ENCODE measurements at regions not wholly inside any gene's neighbourhood (a gene's known extent, or its start where the extent isn't known, plus 50 kb on each side); places are given as distances from the start of the nearest gene placed in this dataset.

DNA sequence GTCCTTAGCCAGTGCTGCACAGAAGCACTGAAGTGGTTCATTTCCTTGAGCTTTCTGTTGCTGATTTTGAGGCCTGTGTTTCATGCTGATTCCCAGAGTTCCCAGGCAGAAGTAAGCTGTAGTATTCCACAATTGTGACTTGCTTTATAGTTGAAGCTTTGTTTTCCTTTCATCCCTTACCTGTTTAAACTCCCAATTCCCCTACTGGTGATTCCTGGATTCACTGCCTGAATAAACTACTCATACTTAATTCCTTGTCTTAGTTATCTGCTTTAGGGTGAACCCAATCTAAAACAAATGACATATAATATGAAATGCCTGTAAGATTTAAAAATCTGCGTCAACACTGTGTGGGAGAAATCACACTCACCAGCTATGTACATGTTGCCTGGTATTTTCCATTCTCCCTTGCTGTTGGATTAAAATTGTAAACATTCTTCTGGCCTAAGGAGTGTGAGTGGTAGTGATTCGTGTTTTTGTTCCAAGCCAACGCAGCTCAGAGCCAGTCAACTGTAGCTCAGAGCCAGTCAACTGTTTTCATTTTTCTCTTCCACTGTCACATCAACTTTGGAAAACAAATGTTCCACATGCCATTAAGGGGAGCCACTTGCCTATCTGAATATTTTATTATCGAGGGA is 879.4 kb downstream of the MRPL39 start:
- BruUV-seq (replicated peaks): no TSS peak
- Histone ChIP-seq H3K4me1 (ENCODE audit: control insufficient read depth, extremely low read depth, insufficient read depth, low read length) (no peaks in the 10 kb centered on the region), H3K79me2 (ENCODE audit: control insufficient read depth, insufficient read depth, low read length) (no peaks in the 10 kb centered on the region), H3K36me3 (ENCODE audit: control insufficient read depth in 2 of 2, extremely low read depth in 1 of 2, insufficient read depth in 2 of 2, low read length in 2 of 2) (no peaks in the 10 kb centered on the region), H4K20me1 (replicated peaks; ENCODE audit: control insufficient read depth, extremely low read depth, insufficient read depth, low read length) (no peaks in the 10 kb centered on the region), H3K27ac (ENCODE audit: insufficient read depth, low read depth, low read length) (no peak overlapping the region), H2AFZ (ENCODE audit: low read depth, low read length) (no peak overlapping the region), H3K9me1 (replicated peaks; ENCODE audit: control insufficient read depth, extremely low read depth, insufficient read depth, low read length) (no peaks in the 10 kb centered on the region), H3K9ac (replicated peaks; ENCODE audit: extremely low read depth, insufficient read depth, low read length) (no peak overlapping the region), H3K27me3 (ENCODE audit: control insufficient read depth in 2 of 2, insufficient read depth in 2 of 2, low read length in 2 of 2) (no peaks in the 10 kb centered on the region), H3K9me3 (replicated peaks; ENCODE audit: control insufficient read depth, insufficient read depth, low read length) (no peaks in the 10 kb centered on the region), H3K4me2 (ENCODE audit: insufficient read depth, low read length) (no peak overlapping the region), H3K4me3 (replicated peaks in 1 of 3; ENCODE audit: insufficient read depth in 1 of 3, low read depth in 1 of 3, low read length in 3 of 3) (no peak overlapping the region)
- intact Hi-C loops (cut with micrococcal nuclease) (no loop called here), dilution Hi-C loops (cut with MboI; ENCODE audit: extremely low pct_ligation_motif_present, low sequenced_read_pairs) (no loop called here)
- TF ChIP-seq, protein P1, sequence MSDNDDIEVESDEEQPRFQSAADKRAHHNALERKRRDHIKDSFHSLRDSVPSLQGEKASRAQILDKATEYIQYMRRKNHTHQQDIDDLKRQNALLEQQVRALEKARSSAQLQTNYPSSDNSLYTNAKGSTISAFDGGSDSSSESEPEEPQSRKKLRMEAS (IDR thresholded peaks at IDR 0.05; ENCODE audit: insufficient read depth, insufficient read length): no peak
- TF ChIP-seq JUN (IDR thresholded peaks at IDR 0.05; ENCODE audit: borderline replicate concordance, insufficient read depth, insufficient read length, low read depth) (no peak), GATA2 (IDR thresholded peaks at IDR 0.05; ENCODE audit: insufficient read depth, insufficient read length, low read depth, low read length) (no peak), FOS (IDR thresholded peaks at IDR 0.05; ENCODE audit: borderline replicate concordance, insufficient read depth, low read length) (no peak), POLR2AphosphoS5 (IDR thresholded peaks at IDR 0.05; ENCODE audit: insufficient read depth, low read depth, low read length) (no peak), MYC (IDR thresholded peaks at IDR 0.05; ENCODE audit: low read depth, low read length) (no peak), EZH2 (IDR thresholded peaks at IDR 0.05; ENCODE audit: borderline replicate concordance, low read depth, low read length, severe bottlenecking) (no peak), POLR2A (IDR thresholded peaks at IDR 0.05; ENCODE audit: low read depth, low read length) (no peak)
- TF ChIP-seq, protein P2, sequence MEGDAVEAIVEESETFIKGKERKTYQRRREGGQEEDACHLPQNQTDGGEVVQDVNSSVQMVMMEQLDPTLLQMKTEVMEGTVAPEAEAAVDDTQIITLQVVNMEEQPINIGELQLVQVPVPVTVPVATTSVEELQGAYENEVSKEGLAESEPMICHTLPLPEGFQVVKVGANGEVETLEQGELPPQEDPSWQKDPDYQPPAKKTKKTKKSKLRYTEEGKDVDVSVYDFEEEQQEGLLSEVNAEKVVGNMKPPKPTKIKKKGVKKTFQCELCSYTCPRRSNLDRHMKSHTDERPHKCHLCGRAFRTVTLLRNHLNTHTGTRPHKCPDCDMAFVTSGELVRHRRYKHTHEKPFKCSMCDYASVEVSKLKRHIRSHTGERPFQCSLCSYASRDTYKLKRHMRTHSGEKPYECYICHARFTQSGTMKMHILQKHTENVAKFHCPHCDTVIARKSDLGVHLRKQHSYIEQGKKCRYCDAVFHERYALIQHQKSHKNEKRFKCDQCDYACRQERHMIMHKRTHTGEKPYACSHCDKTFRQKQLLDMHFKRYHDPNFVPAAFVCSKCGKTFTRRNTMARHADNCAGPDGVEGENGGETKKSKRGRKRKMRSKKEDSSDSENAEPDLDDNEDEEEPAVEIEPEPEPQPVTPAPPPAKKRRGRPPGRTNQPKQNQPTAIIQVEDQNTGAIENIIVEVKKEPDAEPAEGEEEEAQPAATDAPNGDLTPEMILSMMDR (IDR thresholded peaks at IDR 0.05; ENCODE audit: extremely low read depth in 1 of 2, insufficient read depth in 1 of 2, low read depth in 1 of 2, low read length in 2 of 2): no peak
- no peak for DNase-seq (ENCODE audit: low read depth, low spot score)
- ChIA-PET POLR2A (no interaction called here), CTCF (no interaction called here)
- FAIRE-seq: no peak

All from endothelial cell of umbilical vein (primary cell).